GM23338 (cell line): ENCODE measurements at regions not wholly inside any gene's neighbourhood (a gene's known extent, or its start where the extent isn't known, plus 50 kb on each side); places are given as distances from the start of the nearest gene placed in this dataset.

Experiments
- CTCF ChIP-seq, 2 experiments: fragments of 200-600 bp in 1 of 2; sonication (generic) in 1 of 2; conservative IDR thresholded peaks; 2 replicates each; pipeline versions ENCODE4 v1.5.1 to v1.6.1; 2016 to 2017; ENCODE audit warnings: antibody characterized with exemption in 2 of 2, low read depth in 2 of 2, mild to moderate bottlenecking in 2 of 2, moderate library complexity in 1 of 2
- EZH2 ChIP-seq: fragments of 200-600 bp; sonication (generic); IDR thresholded peaks from one replicate; pipeline ENCODE4 v1.8.0; 2017; ENCODE audit warnings: antibody characterized with exemption, mild to moderate bottlenecking, low read depth; ENCODE audit not compliant: unreplicated experiment
- REST ChIP-seq: IDR thresholded peaks from one replicate; pipeline ENCODE4 v1.6.1; 2018; ENCODE audit warnings: antibody characterized with exemption; ENCODE audit not compliant: unreplicated experiment

- no peak for TF ChIP-seq EZH2
- no peak for TF ChIP-seq CTCF (conservative IDR thresholded peaks at IDR 0.05; ENCODE audit: low read depth in 2 of 2)
- TF ChIP-seq REST: no peak
Measured at GRCh38 chr14:58866391-58866790, 228.6 kb downstream of the DACT1 start.
